Esophagus squamous epithelium (tissue), 4 donors: ENCODE measurements at regions not wholly inside any gene's neighbourhood (a gene's known extent, or its start where the extent isn't known, plus 50 kb on each side); places are given as distances from the start of the nearest gene placed in this dataset.

Experiments used
- CTCF ChIP-seq, 6 experiments: fragments of 450-650 bp in 4 of 6; fragments of 200-600 bp in 2 of 6; sonication (generic) in 2 of 6; IDR thresholded peaks; one replicate each; pipeline ENCODE4 v1.5.1; 2016 to 2019; ENCODE audit warnings: antibody characterized with exemption in 6 of 6, mild to moderate bottlenecking in 4 of 6, moderate library complexity in 4 of 6
- POLR2A ChIP-seq, 4 donors: fragments of 450-650 bp; IDR thresholded peaks; one replicate each; pipeline ENCODE4 v1.6.1; 2017; ENCODE audit warnings: antibody characterized with exemption in 4 of 4, mild to moderate bottlenecking in 4 of 4, moderate library complexity in 3 of 4

GRCh38 chr14:104448321-104448720, 131.2 kb upstream of the C14orf180 start:
- TF ChIP-seq POLR2A (IDR thresholded peaks at IDR 0.05) (no peak), CTCF (IDR thresholded peaks at IDR 0.05) (no peak)
